Fibroblast of lung (primary cell): ENCODE measurements at regions not wholly inside any gene's neighbourhood (a gene's known extent, or its start where the extent isn't known, plus 50 kb on each side); places are given as distances from the start of the nearest gene placed in this dataset.
"Not testable (repeated sequence)": the region's sequence is repeated elsewhere in the genome, so short reads cannot be mapped to it uniquely, and the experiment has no call there.

Source experiments
- CTCF ChIP-seq, 2 donors: IDR thresholded peaks in 1 of 2; conservative IDR thresholded peaks in 1 of 2; 1 replicate in 1 of 2; 2 replicates in 1 of 2; pipeline ENCODE4 v1.5.1; 2011 to 2012; ENCODE audit warnings: low read length in 2 of 2, control low read depth in 1 of 2, inconsistent platforms in 1 of 2, low read depth in 1 of 2, mild to moderate bottlenecking in 1 of 2
- EZH2 ChIP-seq: IDR thresholded peaks from 2 replicates; pipeline ENCODE4 v1.5.1; 2012; ENCODE audit warnings: low read length, control low read depth, mild to moderate bottlenecking; ENCODE audit errors: missing control alignments

GRCh38 chr1:30097851-30098250 is 625.5 kb downstream of the MATN1 start:
- not testable (repeated sequence) for TF ChIP-seq CTCF (conservative IDR thresholded peaks at IDR 0.05 in 1 of 2, IDR thresholded peaks at IDR 0.05 in 1 of 2; ENCODE audit: low read depth in 1 of 2, low read length in 2 of 2); EZH2
